Activated T-helper 2 cell treated with anti-CD3 and anti-CD28 coated beads, Interferon-gamma antibody, Interleukin-2, Interleukin-4, amounts not matched to agents 10 μg/mL and 5 μg/mL and 100 μg/mL, durations not matched to agents 14 hours and 24 hours and 36 hours (primary cell): ENCODE measurements at regions not wholly inside any gene's neighbourhood (a gene's known extent, or its start where the extent isn't known, plus 50 kb on each side); places are given as distances from the start of the nearest gene placed in this dataset.
"Not testable (repeated sequence)": the region's sequence is repeated elsewhere in the genome, so short reads cannot be mapped to it uniquely, and the experiment has no call there.

ENCODE experiments used
- DNase-seq: peaks from one replicate; pipeline ENCODE4 v3.0.0; 2021; ENCODE audit warnings: low spot score
- H3K27ac Mint-ChIP-seq: one replicate; pipeline ENCODE4 v1.8.0; 2021; ENCODE audit warnings: mixed read lengths
- H3K27me3 Mint-ChIP-seq: one replicate; pipeline ENCODE4 v1.8.0; 2021; ENCODE audit warnings: low read depth, mixed read lengths
- H3K36me3 Mint-ChIP-seq: one replicate; pipeline ENCODE4 v1.8.0; 2021; ENCODE audit warnings: low read depth, mixed read lengths
- H3K4me1 Mint-ChIP-seq: one replicate; pipeline ENCODE4 v1.8.0; 2021; ENCODE audit warnings: low read depth, mixed read lengths
- H3K4me3 Mint-ChIP-seq: one replicate; pipeline ENCODE4 v1.8.0; 2021; ENCODE audit warnings: low read depth, mild to moderate bottlenecking, moderate library complexity, mixed read lengths
- H3K9me3 Mint-ChIP-seq: one replicate; pipeline ENCODE4 v1.8.0; 2021; ENCODE audit warnings: mixed read lengths
- intact Hi-C: fragments of 100-400 bp; cut with micrococcal nuclease; formaldehyde crosslinking; loops from one replicate; pipeline ENCODE4 v1.15.1; 2023

GRCh38 chr3:153274561-153274960 is 112.5 kb downstream of the RAP2B start:
- Mint-ChIP-seq H3K27me3 (peaks cover 9% of the 10 kb centered on the region), H3K36me3 (no peaks in the 10 kb centered on the region), H3K27ac (no peak overlapping the region), H3K4me1 (peaks cover 3% of the 10 kb centered on the region), H3K4me3 (no peak overlapping the region), H3K9me3 (no peaks in the 10 kb centered on the region)
- intact Hi-C loops, result no loop called here
- DNase-seq, result no peak

- H3K4me1 Mint-ChIP-seq, result peaks cover 3% of the 10 kb centered on the region
- intact Hi-C loops, result no loop called here
- H3K4me3 Mint-ChIP-seq, result no peak overlapping the region
- H3K9me3 Mint-ChIP-seq, result no peaks in the 10 kb centered on the region
- H3K27ac Mint-ChIP-seq, result no peak overlapping the region
- peaks cover 9% of the 10 kb centered on the region for H3K27me3 Mint-ChIP-seq
- H3K36me3 Mint-ChIP-seq, result no peaks in the 10 kb centered on the region
- DNase-seq, result no peak
Observed at GRCh38 chr3:153275514-153275913, 113.5 kb downstream of the RAP2B start.

GRCh38 chr3:153277029-153277428 is 115.0 kb downstream of the RAP2B start:
- H3K27me3 Mint-ChIP-seq, result peaks cover 9% of the 10 kb centered on the region
- no peaks in the 10 kb centered on the region for H3K36me3 Mint-ChIP-seq
- intact Hi-C loops, result no loop called here
- no peak overlapping the region for H3K27ac Mint-ChIP-seq
- no peak for DNase-seq
- peaks cover 1% of the 10 kb centered on the region for H3K4me1 Mint-ChIP-seq
- no peaks in the 10 kb centered on the region for H3K9me3 Mint-ChIP-seq
- no peak overlapping the region for H3K4me3 Mint-ChIP-seq

GRCh38 chr3:153281236-153281997 is 119.4 kb downstream of the RAP2B start:
- intact Hi-C loops, result loop anchor here (10.0 kb wide), 1 partner anchor 343 kb away; no protein-coding TSS in a partner anchor
- not testable (repeated sequence) for H3K9me3 Mint-ChIP-seq, H3K27ac Mint-ChIP-seq, DNase-seq, H3K27me3 Mint-ChIP-seq, H3K4me3 Mint-ChIP-seq, H3K36me3 Mint-ChIP-seq
- peaks cover 13% of the 10 kb centered on the region for H3K4me1 Mint-ChIP-seq

GRCh38 chr3:153282355-153282754 is 120.3 kb downstream of the RAP2B start:
- H3K4me1 Mint-ChIP-seq, result peaks cover 13% of the 10 kb centered on the region
- DNase-seq, result no peak
- peaks cover 7% of the 10 kb centered on the region for H3K27me3 Mint-ChIP-seq
- no peaks in the 10 kb centered on the region for H3K9me3 Mint-ChIP-seq
- no peaks in the 10 kb centered on the region for H3K36me3 Mint-ChIP-seq
- H3K27ac Mint-ChIP-seq, result no peak overlapping the region
- intact Hi-C loops, result loop anchor here (10.0 kb wide), 1 partner anchor 342 kb away; no protein-coding TSS in a partner anchor
- H3K4me3 Mint-ChIP-seq, result no peak overlapping the region

- no peak for DNase-seq
- Mint-ChIP-seq H3K4me3 (no peak overlapping the region), H3K36me3 (no peaks in the 10 kb centered on the region), H3K4me1 (peaks cover 28% of the 10 kb centered on the region), H3K27ac (no peak overlapping the region), H3K27me3 (no peaks in the 10 kb centered on the region), H3K9me3 (no peaks in the 10 kb centered on the region)
- intact Hi-C loops, result loop anchor here (10.0 kb wide), 1 partner anchor 340 kb away; no protein-coding TSS in a partner anchor
Observed at GRCh38 chr3:153284282-153284938, 122.4 kb downstream of the RAP2B start.

- no peak overlapping the region for H3K4me3 Mint-ChIP-seq
- H3K4me1 Mint-ChIP-seq, result peaks cover 30% of the 10 kb centered on the region
- H3K27ac Mint-ChIP-seq, result peak overlapping the region; percentile 10
- H3K9me3 Mint-ChIP-seq, result no peaks in the 10 kb centered on the region
- no peaks in the 10 kb centered on the region for H3K36me3 Mint-ChIP-seq
- DNase-seq, result no peak
- intact Hi-C loops, result loop anchor here (5.0 to 10.0 kb wide), 2 partner anchors 63 to 340 kb away; no protein-coding TSS in a partner anchor
- H3K27me3 Mint-ChIP-seq, result no peaks in the 10 kb centered on the region
Observed at GRCh38 chr3:153285194-153285641, 123.2 kb downstream of the RAP2B start.

GRCh38 chr3:153285982-153286381 is 124.0 kb downstream of the RAP2B start:
- H3K9me3 Mint-ChIP-seq, result no peaks in the 10 kb centered on the region
- no peak overlapping the region for H3K4me3 Mint-ChIP-seq
- H3K27ac Mint-ChIP-seq, result no peak overlapping the region
- H3K27me3 Mint-ChIP-seq, result no peaks in the 10 kb centered on the region
- no peaks in the 10 kb centered on the region for H3K36me3 Mint-ChIP-seq
- H3K4me1 Mint-ChIP-seq, result peaks cover 32% of the 10 kb centered on the region
- intact Hi-C loops, result loop anchor here (5.0 to 10.0 kb wide), 2 partner anchors 64 to 339 kb away; no protein-coding TSS in a partner anchor
- DNase-seq, result no peak

GRCh38 chr3:153287017-153287416 is 125.0 kb downstream of the RAP2B start:
- Mint-ChIP-seq H3K36me3 (no peaks in the 10 kb centered on the region), H3K9me3 (no peaks in the 10 kb centered on the region), H3K27me3 (no peaks in the 10 kb centered on the region), H3K4me1 (peaks cover 34% of the 10 kb centered on the region), H3K4me3 (no peak overlapping the region), H3K27ac (no peak overlapping the region)
- no peak for DNase-seq
- intact Hi-C loops, result loop anchor here (5.0 to 10.0 kb wide), 2 partner anchors 65 to 338 kb away; no protein-coding TSS in a partner anchor

- H3K27ac Mint-ChIP-seq, result no peak overlapping the region
- no peaks in the 10 kb centered on the region for H3K27me3 Mint-ChIP-seq
- H3K4me1 Mint-ChIP-seq, result peaks cover 29% of the 10 kb centered on the region
- H3K4me3 Mint-ChIP-seq, result no peak overlapping the region
- no peaks in the 10 kb centered on the region for H3K36me3 Mint-ChIP-seq
- intact Hi-C loops, result loop anchor here (2.0 to 10.0 kb wide), 3 partner anchors 67 to 335 kb away; no protein-coding TSS in a partner anchor
- DNase-seq, result no peak
- H3K9me3 Mint-ChIP-seq, result no peaks in the 10 kb centered on the region
Observed at GRCh38 chr3:153289334-153289808, 127.3 kb downstream of the RAP2B start.

- no peaks in the 10 kb centered on the region for H3K9me3 Mint-ChIP-seq
- DNase-seq, result no peak
- H3K27ac Mint-ChIP-seq, result no peak overlapping the region
- H3K36me3 Mint-ChIP-seq, result no peaks in the 10 kb centered on the region
- H3K4me3 Mint-ChIP-seq, result no peak overlapping the region
- intact Hi-C loops, result loop anchor here (2.0 to 5.0 kb wide), 2 partner anchors 248 to 477 kb away; no protein-coding TSS in a partner anchor
- H3K27me3 Mint-ChIP-seq, result no peaks in the 10 kb centered on the region
- H3K4me1 Mint-ChIP-seq, result peaks cover 27% of the 10 kb centered on the region
Observed at GRCh38 chr3:153290268-153291015, 128.4 kb downstream of the RAP2B start.

GRCh38 chr3:153291059-153291685 is 129.1 kb downstream of the RAP2B start:
- no peaks in the 10 kb centered on the region for H3K36me3 Mint-ChIP-seq
- no peak for DNase-seq
- H3K4me3 Mint-ChIP-seq, result no peak overlapping the region
- intact Hi-C loops, result loop anchor here (2.0 to 5.0 kb wide), 2 partner anchors 248 to 476 kb away; no protein-coding TSS in a partner anchor
- no peaks in the 10 kb centered on the region for H3K27me3 Mint-ChIP-seq
- H3K9me3 Mint-ChIP-seq, result no peaks in the 10 kb centered on the region
- peaks cover 21% of the 10 kb centered on the region for H3K4me1 Mint-ChIP-seq
- no peak overlapping the region for H3K27ac Mint-ChIP-seq
